Activated T-cell treated with anti-CD3 and anti-CD28 coated beads, Interleukin-2, amount 50 U/mL, for 72 hours (primary cell): ENCODE measurements at regions not wholly inside any gene's neighbourhood (a gene's known extent, or its start where the extent isn't known, plus 50 kb on each side); places are given as distances from the start of the nearest gene placed in this dataset.

Source experiments
- ATAC-seq, 2 donors: fragments of 150-1000 bp; cut with Tn5 transposase; replicated peaks in 1 of 2; 2 replicates each; pipeline ENCODE4 v1.10.0; 2021; ENCODE audit warnings: moderate library complexity in 2 of 2, mild to moderate bottlenecking in 1 of 2
- DNase-seq, 2 donors: peaks; one replicate each; pipeline ENCODE4 v3.0.0; 2021 to 2022; ENCODE audit warnings: mixed read lengths in 1 of 2
- H3K27ac Mint-ChIP-seq: one replicate; pipeline ENCODE4 v1.8.0; 2022; ENCODE audit warnings: mild to moderate bottlenecking, moderate library complexity, mixed read lengths
- H3K27me3 Mint-ChIP-seq: one replicate; pipeline ENCODE4 v1.8.0; 2022; ENCODE audit warnings: low read depth, mixed read lengths
- H3K36me3 Mint-ChIP-seq, 2 donors: one replicate each; pipeline ENCODE4 v1.8.0; 2022; ENCODE audit warnings: mixed read lengths in 2 of 2, mild to moderate bottlenecking in 1 of 2; ENCODE audit not compliant: insufficient read depth in 2 of 2
- H3K4me1 Mint-ChIP-seq: one replicate; pipeline ENCODE4 v1.8.0; 2022; ENCODE audit warnings: low read depth, mixed read lengths
- H3K4me3 Mint-ChIP-seq, 2 donors: one replicate each; pipeline ENCODE4 v1.8.0; 2022; ENCODE audit warnings: mild to moderate bottlenecking in 2 of 2, mixed read lengths in 2 of 2, moderate library complexity in 2 of 2
- H3K9me3 Mint-ChIP-seq, 2 donors: one replicate each; pipeline ENCODE4 v1.8.0; 2022; ENCODE audit warnings: mixed read lengths in 2 of 2

DNA sequence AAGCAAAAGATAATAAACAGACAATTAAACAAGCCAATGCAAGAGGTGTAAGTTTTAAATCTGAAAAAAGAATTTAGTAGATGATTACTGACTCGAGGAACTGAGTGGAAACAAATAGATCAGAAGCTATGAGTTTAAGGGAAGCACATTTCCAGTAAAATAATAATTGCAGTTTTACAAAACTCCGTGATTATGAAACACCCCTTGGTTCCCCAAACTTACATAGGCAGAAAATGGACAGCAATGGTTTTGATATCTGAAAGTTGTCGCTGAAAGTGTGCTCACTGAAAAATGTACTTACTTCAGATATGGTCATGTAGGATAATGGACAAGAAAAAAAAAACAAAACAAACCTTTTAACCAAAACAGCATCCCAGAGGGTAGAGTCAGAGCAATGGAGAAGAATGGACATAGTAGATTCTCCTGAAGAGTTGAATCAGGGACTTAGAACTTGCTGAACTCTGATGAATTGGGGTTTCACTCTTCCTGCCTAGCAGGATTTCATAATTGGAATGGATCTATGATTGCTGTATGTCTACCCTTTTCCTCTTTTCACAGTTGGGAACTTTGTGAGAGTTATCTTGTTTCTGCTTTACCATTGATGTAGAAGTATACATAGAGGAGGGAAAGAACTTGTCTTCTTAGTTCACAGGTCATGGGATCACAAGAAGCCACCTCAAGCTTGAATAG, 305.6 kb upstream of the ZEB2 start:
- Mint-ChIP-seq H3K9me3 (peaks cover 3 to 4% of the 10 kb centered on the region in 2 donors), H3K27me3 (no peaks in the 10 kb centered on the region), H3K4me1 (no peaks in the 10 kb centered on the region), H3K4me3 (no peak overlapping the region), H3K27ac (no peak overlapping the region), H3K36me3 (no peaks in the 10 kb centered on the region)
- no peak for ATAC-seq
- no peak for DNase-seq

DNA sequence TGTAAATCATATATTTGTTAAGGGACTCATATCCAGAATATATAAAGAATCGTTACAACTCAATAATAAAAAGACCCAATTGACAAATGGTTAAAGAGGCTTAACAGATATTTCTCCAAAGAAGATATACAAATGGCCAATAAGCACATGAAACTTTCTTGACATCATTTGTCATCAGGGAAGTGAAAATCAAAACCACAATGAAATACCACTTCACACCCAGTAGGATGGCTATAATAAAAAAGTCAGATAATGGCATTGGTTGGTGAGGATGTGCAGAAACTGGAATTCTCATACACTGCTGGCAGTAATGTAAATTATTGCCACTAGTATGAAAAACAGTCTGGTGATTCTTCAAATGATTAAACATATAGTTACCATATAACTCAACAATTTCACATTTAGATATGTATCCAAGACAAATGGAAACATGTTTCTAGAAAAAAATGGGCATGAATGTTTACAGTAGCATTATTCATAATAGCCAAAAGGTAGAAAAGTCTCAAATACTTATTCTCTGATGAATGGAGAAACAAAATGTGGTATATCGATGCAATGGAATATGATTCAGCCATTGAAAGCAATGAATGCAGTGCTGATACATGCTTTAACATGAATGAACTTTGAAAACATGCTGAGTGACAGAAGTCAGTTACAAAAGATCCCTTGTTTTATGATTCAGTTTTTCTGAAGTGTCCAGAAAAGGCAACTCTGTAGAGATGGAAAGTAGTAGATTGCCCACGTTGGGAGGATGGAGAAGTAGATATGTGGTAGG, 304.6 kb upstream of the ZEB2 start:
- Mint-ChIP-seq H3K27me3 (no peaks in the 10 kb centered on the region), H3K36me3 (no peaks in the 10 kb centered on the region), H3K27ac (no peak overlapping the region), H3K4me3 (no peak overlapping the region), H3K4me1 (no peaks in the 10 kb centered on the region), H3K9me3 (peaks cover 3 to 4% of the 10 kb centered on the region in 2 donors)
- ATAC-seq (no peak), DNase-seq (no peak)

DNA sequence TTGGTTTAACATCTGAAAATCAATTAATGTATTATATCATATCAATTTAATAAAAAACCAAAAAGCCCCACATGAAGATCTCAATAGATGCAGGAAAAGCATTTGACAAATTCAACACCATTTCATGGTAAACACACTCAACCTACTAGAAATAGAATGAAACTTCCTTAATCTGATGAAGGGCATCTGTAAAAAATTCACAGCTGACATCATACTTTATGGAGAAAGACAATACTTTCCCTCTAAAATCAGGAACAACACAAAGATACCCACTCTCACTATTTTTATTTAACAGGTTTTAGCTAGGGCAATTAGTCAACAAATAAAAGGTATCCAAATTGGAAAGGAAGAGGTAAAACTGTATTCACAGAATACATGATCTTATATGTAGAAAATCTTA, 303.0 kb upstream of the ZEB2 start:
- no peak overlapping the region for H3K4me3 Mint-ChIP-seq
- no peaks in the 10 kb centered on the region for H3K27me3 Mint-ChIP-seq
- ATAC-seq = no peak
- no peak overlapping the region for H3K27ac Mint-ChIP-seq
- H3K9me3 Mint-ChIP-seq = peaks cover 3 to 4% of the 10 kb centered on the region in 2 donors
- no peak for DNase-seq
- H3K4me1 Mint-ChIP-seq = no peaks in the 10 kb centered on the region
- no peaks in the 10 kb centered on the region for H3K36me3 Mint-ChIP-seq

DNA sequence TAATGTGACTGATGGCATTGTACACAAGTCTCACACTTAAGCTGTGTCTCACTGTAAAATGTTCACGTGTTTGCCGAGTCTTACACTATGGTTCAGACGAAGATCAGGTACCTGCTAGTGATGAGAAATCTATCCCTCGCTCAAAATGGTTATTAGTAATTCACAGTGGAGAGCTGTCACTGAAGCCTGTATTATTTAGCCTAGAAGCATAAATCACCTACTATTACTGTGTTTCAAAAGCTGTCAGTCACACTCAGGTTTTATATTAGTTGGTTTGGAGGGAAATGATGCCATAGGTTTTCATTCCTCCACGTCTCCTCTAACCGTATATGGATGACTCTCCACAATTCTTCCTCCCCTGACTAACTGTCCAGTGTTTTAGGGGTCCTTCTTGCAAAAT, 292.4 kb upstream of the ZEB2 start:
- no peak overlapping the region for H3K4me3 Mint-ChIP-seq
- H3K27ac Mint-ChIP-seq = no peak overlapping the region
- no peaks in the 10 kb centered on the region for H3K9me3 Mint-ChIP-seq
- no peaks in the 10 kb centered on the region for H3K4me1 Mint-ChIP-seq
- peaks cover 6% of the 10 kb centered on the region for H3K27me3 Mint-ChIP-seq
- no peaks in the 10 kb centered on the region for H3K36me3 Mint-ChIP-seq
- no peak for DNase-seq
- no peak for ATAC-seq

- no peaks in the 10 kb centered on the region for H3K9me3 Mint-ChIP-seq
- ATAC-seq (no peak), DNase-seq (no peak)
- no peaks in the 10 kb centered on the region for H3K36me3 Mint-ChIP-seq
- H3K27ac Mint-ChIP-seq = no peak overlapping the region
- no peak overlapping the region for H3K4me3 Mint-ChIP-seq
- no peaks in the 10 kb centered on the region for H3K27me3 Mint-ChIP-seq
- no peaks in the 10 kb centered on the region for H3K4me1 Mint-ChIP-seq
Observed at GRCh38 chr2:144801766-144802165, 281.8 kb upstream of the ZEB2 start.

GRCh38 chr2:144801325-144801724, 281.4 kb upstream of the ZEB2 start:
- H3K9me3 Mint-ChIP-seq = no peaks in the 10 kb centered on the region
- H3K4me3 Mint-ChIP-seq = no peak overlapping the region
- no peaks in the 10 kb centered on the region for H3K4me1 Mint-ChIP-seq
- ATAC-seq (no peak), DNase-seq (no peak)
- no peaks in the 10 kb centered on the region for H3K27me3 Mint-ChIP-seq
- H3K27ac Mint-ChIP-seq = no peak overlapping the region
- H3K36me3 Mint-ChIP-seq = no peaks in the 10 kb centered on the region

- no peaks in the 10 kb centered on the region for H3K36me3 Mint-ChIP-seq
- no peak overlapping the region for H3K27ac Mint-ChIP-seq
- ATAC-seq = no peak
- no peaks in the 10 kb centered on the region for H3K4me1 Mint-ChIP-seq
- H3K27me3 Mint-ChIP-seq = no peaks in the 10 kb centered on the region
- no peak for DNase-seq
- no peak overlapping the region for H3K4me3 Mint-ChIP-seq
- H3K9me3 Mint-ChIP-seq = no peaks in the 10 kb centered on the region
Observed at GRCh38 chr2:144798989-144799388, 279.1 kb upstream of the ZEB2 start.

GRCh38 chr2:144798034-144798433, 278.1 kb upstream of the ZEB2 start:
- ATAC-seq (no peak), DNase-seq (no peak)
- H3K27me3 Mint-ChIP-seq = no peaks in the 10 kb centered on the region
- no peak overlapping the region for H3K27ac Mint-ChIP-seq
- H3K4me3 Mint-ChIP-seq = no peak overlapping the region
- no peaks in the 10 kb centered on the region for H3K9me3 Mint-ChIP-seq
- H3K4me1 Mint-ChIP-seq = no peaks in the 10 kb centered on the region
- no peaks in the 10 kb centered on the region for H3K36me3 Mint-ChIP-seq

- Mint-ChIP-seq H3K36me3 (no peaks in the 10 kb centered on the region), H3K4me3 (no peak overlapping the region), H3K4me1 (no peaks in the 10 kb centered on the region), H3K9me3 (no peaks in the 10 kb centered on the region), H3K27ac (no peak overlapping the region), H3K27me3 (no peaks in the 10 kb centered on the region)
- no peak for ATAC-seq
- DNase-seq = no peak
Observed at GRCh38 chr2:144796936-144797335, 277.0 kb upstream of the ZEB2 start.

GRCh38 chr2:144796164-144796563, 276.2 kb upstream of the ZEB2 start:
- Mint-ChIP-seq H3K36me3 (no peaks in the 10 kb centered on the region), H3K4me1 (no peaks in the 10 kb centered on the region), H3K27ac (no peak overlapping the region), H3K9me3 (no peaks in the 10 kb centered on the region), H3K27me3 (no peaks in the 10 kb centered on the region), H3K4me3 (no peak overlapping the region)
- DNase-seq (no peak), ATAC-seq (no peak)

GRCh38 chr2:144785253-144785652, 265.3 kb upstream of the ZEB2 start:
- H3K36me3 Mint-ChIP-seq = no peaks in the 10 kb centered on the region

GRCh38 chr2:144780983-144781382, 261.1 kb upstream of the ZEB2 start:
- no peaks in the 10 kb centered on the region for H3K4me1 Mint-ChIP-seq
- H3K27me3 Mint-ChIP-seq = peaks cover 7% of the 10 kb centered on the region
- no peak overlapping the region for H3K27ac Mint-ChIP-seq
- no peak overlapping the region for H3K4me3 Mint-ChIP-seq
- DNase-seq = no peak
- no peak for ATAC-seq
- H3K36me3 Mint-ChIP-seq = no peaks in the 10 kb centered on the region
- H3K9me3 Mint-ChIP-seq = no peaks in the 10 kb centered on the region

More at GRCh38 chr2:144785253-144785652, 265.3 kb upstream of the ZEB2 start:
- Mint-ChIP-seq H3K27me3 (peaks cover 7% of the 10 kb centered on the region), H3K4me3 (no peak overlapping the region), H3K9me3 (no peaks in the 10 kb centered on the region), H3K27ac (no peak overlapping the region), H3K4me1 (no peaks in the 10 kb centered on the region)
- DNase-seq (no peak), ATAC-seq (no peak)

- ATAC-seq (no peak), DNase-seq (no peak)
- Mint-ChIP-seq H3K27ac (no peak overlapping the region), H3K27me3 (peaks cover 12% of the 10 kb centered on the region), H3K9me3 (no peaks in the 10 kb centered on the region), H3K4me3 (no peak overlapping the region), H3K4me1 (no peaks in the 10 kb centered on the region), H3K36me3 (no peaks in the 10 kb centered on the region)
Observed at GRCh38 chr2:144776766-144777165, 256.8 kb upstream of the ZEB2 start.

DNA sequence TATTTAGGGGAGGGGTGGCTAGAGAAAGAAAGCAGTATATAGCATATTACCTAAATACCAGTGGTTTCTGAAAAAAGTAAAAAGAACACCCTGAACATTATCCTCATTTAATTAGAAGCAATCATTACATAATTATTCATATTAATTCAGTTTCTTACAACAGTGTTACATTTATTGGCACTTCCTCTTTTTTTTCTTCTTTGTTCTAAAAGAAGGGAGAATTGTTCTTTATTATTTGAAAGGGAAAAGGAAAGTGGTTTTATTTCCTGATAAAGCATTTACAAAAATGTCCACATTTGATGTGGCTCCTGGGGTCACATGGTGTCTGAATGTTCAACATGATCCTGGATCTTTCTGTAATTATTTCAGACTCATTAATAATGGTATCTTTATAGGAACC, 254.9 kb upstream of the ZEB2 start:
- DNase-seq = no peak
- Mint-ChIP-seq H3K4me3 (no peak overlapping the region), H3K9me3 (no peaks in the 10 kb centered on the region), H3K4me1 (no peaks in the 10 kb centered on the region), H3K27me3 (peaks cover 11% of the 10 kb centered on the region), H3K27ac (no peak overlapping the region), H3K36me3 (no peaks in the 10 kb centered on the region)
- no peak for ATAC-seq
